Natural killer cell (primary cell): ENCODE measurements at regions not wholly inside any gene's neighbourhood (a gene's known extent, or its start where the extent isn't known, plus 50 kb on each side); places are given as distances from the start of the nearest gene placed in this dataset.

ENCODE experiments used
- ATAC-seq, 3 donors: fragments of 150-1000 bp in 2 of 3; fragments of 200-7000 bp in 1 of 3; cut with Tn5 transposase; 1 replicate in 1 of 3; 2 replicates in 2 of 3; pipeline ENCODE4 v1.10.0; 2021; ENCODE audit warnings: mild to moderate bottlenecking in 2 of 3, moderate library complexity in 2 of 3
- DNase-seq, 2 donors: peaks; one replicate each; pipeline versions ENCODE4 v3.0.0 to v3.0.0-alpha.2; 2013 to 2021; ENCODE audit warnings: mixed read lengths in 1 of 2
- H3K27ac ChIP-seq: one replicate; pipeline ENCODE4 v1.5.1; 2013; ENCODE audit warnings: mild to moderate bottlenecking, low read length
- H3K27me3 ChIP-seq: one replicate; pipeline ENCODE4 v1.6.1; 2013; ENCODE audit warnings: low read length; ENCODE audit not compliant: control insufficient read depth, insufficient read depth
- H3K36me3 ChIP-seq: one replicate; pipeline ENCODE4 v1.6.1; 2013; ENCODE audit warnings: low read length; ENCODE audit not compliant: control insufficient read depth, insufficient read depth
- H3K4me1 ChIP-seq: one replicate; pipeline ENCODE4 v1.6.1; 2013; ENCODE audit warnings: low read length; ENCODE audit not compliant: control insufficient read depth, insufficient read depth
- H3K4me3 ChIP-seq: one replicate; pipeline ENCODE4 v1.5.1; 2013; ENCODE audit warnings: low read length
- H3K9me3 ChIP-seq: one replicate; pipeline ENCODE4 v1.6.1; 2013; ENCODE audit warnings: low read length; ENCODE audit not compliant: control insufficient read depth, insufficient read depth
- H3K27ac Mint-ChIP-seq, 2 donors: one replicate each; pipeline ENCODE4 v1.8.0; 2022; ENCODE audit warnings: mild to moderate bottlenecking in 2 of 2, mixed read lengths in 2 of 2, moderate library complexity in 1 of 2
- H3K27me3 Mint-ChIP-seq, 2 donors: one replicate each; pipeline ENCODE4 v1.8.0; 2022; ENCODE audit warnings: low read depth in 2 of 2, mixed read lengths in 2 of 2
- H3K36me3 Mint-ChIP-seq: one replicate; pipeline ENCODE4 v1.8.0; 2022; ENCODE audit warnings: mixed read lengths
- H3K4me1 Mint-ChIP-seq, 2 donors: one replicate each; pipeline ENCODE4 v1.8.0; 2022; ENCODE audit warnings: mixed read lengths in 2 of 2
- H3K4me3 Mint-ChIP-seq: one replicate; pipeline ENCODE4 v1.8.0; 2022; ENCODE audit warnings: mild to moderate bottlenecking, moderate library complexity, mixed read lengths
- H3K9me3 Mint-ChIP-seq, 2 donors: one replicate each; pipeline ENCODE4 v1.8.0; 2022; ENCODE audit warnings: mixed read lengths in 2 of 2
- WGBS: methylation state at CpG from one replicate; pipeline ENCODE4 v1.1.7; 2013; ENCODE audit warnings: missing lambda C conversion rate; ENCODE audit not compliant: insufficient coverage; 5-methylcytosine and 5-hydroxymethylcytosine counted together
- intact Hi-C: fragments of 100-400 bp; cut with micrococcal nuclease; formaldehyde crosslinking; loops from one replicate; pipeline ENCODE4 v1.14.2; 2022
- TF ChIP-seq, protein P1 (sequence below): fragments of 200-600 bp; IDR thresholded peaks from one replicate; pipeline ENCODE4 v1.8.0; 2022; ENCODE audit warnings: antibody characterized with exemption

DNA sequence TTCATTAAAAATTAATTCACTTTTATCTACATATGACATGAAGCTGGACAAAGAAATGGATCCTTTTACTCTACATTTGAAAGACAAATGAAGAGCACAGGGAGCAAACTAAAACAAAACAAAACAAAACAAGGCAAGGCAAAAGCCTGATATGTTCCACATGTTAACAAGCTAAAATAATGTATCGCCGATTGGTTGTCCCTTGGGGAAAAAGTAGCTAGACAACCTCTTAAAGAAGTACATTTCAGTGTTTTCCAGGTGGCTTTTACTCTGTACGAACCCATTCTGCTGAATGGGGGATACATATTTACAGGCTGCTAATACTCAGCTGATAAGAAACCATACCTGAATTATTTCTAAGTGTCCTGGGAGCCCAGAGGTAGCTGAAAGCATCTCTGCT lies 493.0 kb upstream of the TBL1XR1 start:
- 96% methylated on average over 3 of the region's 3 CpGs for WGBS
- Histone ChIP-seq H3K27me3 (no peaks in the 10 kb centered on the region), H3K27ac (no peak overlapping the region), H3K9me3 (no peaks in the 10 kb centered on the region), H3K4me3 (no peak overlapping the region), H3K36me3 (no peaks in the 10 kb centered on the region), H3K4me1 (no peaks in the 10 kb centered on the region)
- H3K9me3 Mint-ChIP-seq, result no peaks in the 10 kb centered on the region
- TF ChIP-seq, protein P1, sequence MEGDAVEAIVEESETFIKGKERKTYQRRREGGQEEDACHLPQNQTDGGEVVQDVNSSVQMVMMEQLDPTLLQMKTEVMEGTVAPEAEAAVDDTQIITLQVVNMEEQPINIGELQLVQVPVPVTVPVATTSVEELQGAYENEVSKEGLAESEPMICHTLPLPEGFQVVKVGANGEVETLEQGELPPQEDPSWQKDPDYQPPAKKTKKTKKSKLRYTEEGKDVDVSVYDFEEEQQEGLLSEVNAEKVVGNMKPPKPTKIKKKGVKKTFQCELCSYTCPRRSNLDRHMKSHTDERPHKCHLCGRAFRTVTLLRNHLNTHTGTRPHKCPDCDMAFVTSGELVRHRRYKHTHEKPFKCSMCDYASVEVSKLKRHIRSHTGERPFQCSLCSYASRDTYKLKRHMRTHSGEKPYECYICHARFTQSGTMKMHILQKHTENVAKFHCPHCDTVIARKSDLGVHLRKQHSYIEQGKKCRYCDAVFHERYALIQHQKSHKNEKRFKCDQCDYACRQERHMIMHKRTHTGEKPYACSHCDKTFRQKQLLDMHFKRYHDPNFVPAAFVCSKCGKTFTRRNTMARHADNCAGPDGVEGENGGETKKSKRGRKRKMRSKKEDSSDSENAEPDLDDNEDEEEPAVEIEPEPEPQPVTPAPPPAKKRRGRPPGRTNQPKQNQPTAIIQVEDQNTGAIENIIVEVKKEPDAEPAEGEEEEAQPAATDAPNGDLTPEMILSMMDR, result no peak
- peaks cover 7 to 11% of the 10 kb centered on the region in 2 donors for H3K4me1 Mint-ChIP-seq
- H3K27ac Mint-ChIP-seq, result no peak overlapping the region
- H3K27me3 Mint-ChIP-seq, result peaks cover 0 to 8% of the 10 kb centered on the region in 2 donors
- DNase-seq, result no peak
- no peak for ATAC-seq
- no peaks in the 10 kb centered on the region for H3K36me3 Mint-ChIP-seq
- no peak overlapping the region for H3K4me3 Mint-ChIP-seq
- intact Hi-C loops, result no loop called here

DNA sequence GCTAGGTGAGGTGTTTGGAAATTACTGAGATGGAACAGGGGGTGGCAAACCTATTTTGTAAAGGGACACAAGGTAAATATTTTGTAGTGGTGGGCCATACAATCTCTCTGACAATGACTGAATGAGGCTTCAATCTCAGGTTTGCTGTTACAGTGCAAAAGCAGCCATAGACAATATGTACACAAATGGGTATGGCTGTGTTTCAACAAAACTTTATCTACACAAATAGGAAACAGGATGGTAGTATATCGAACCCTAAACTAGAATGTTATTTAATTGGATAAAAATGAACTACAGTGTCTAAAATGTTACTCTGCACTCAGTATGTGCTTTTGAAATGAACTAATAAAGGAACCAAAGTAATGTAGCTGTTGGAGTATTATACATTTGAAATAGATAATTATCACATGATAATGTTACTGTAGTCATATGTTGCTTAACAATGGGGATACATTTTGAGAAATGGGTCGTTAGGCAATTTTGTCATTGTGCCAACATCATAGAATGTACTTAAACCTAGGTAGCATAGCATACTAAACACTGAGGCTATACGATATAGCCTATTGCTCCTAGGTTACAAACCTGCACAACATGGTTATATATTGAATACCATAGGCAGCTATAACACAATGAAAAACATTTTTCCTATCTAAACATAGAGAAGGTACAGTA lies 495.2 kb upstream of the TBL1XR1 start:
- peaks cover 0 to 19% of the 10 kb centered on the region in 2 donors for H3K27me3 Mint-ChIP-seq
- ATAC-seq, result no peak
- no peak for DNase-seq
- H3K36me3 ChIP-seq, result no peaks in the 10 kb centered on the region
- no peak overlapping the region for H3K27ac ChIP-seq
- H3K27me3 ChIP-seq, result no peaks in the 10 kb centered on the region
- WGBS, result 100% methylated on average over 1 of the region's 3 CpGs
- H3K4me3 ChIP-seq, result no peak overlapping the region
- H3K4me3 Mint-ChIP-seq, result no peak overlapping the region
- H3K9me3 ChIP-seq, result no peaks in the 10 kb centered on the region
- intact Hi-C loops, result no loop called here
- H3K4me1 Mint-ChIP-seq, result peaks cover 6 to 11% of the 10 kb centered on the region in 2 donors
- H3K27ac Mint-ChIP-seq, result no peak overlapping the region
- TF ChIP-seq, protein P1, result no peak
- H3K4me1 ChIP-seq, result no peaks in the 10 kb centered on the region
- no peaks in the 10 kb centered on the region for H3K36me3 Mint-ChIP-seq
- H3K9me3 Mint-ChIP-seq, result no peaks in the 10 kb centered on the region

DNA sequence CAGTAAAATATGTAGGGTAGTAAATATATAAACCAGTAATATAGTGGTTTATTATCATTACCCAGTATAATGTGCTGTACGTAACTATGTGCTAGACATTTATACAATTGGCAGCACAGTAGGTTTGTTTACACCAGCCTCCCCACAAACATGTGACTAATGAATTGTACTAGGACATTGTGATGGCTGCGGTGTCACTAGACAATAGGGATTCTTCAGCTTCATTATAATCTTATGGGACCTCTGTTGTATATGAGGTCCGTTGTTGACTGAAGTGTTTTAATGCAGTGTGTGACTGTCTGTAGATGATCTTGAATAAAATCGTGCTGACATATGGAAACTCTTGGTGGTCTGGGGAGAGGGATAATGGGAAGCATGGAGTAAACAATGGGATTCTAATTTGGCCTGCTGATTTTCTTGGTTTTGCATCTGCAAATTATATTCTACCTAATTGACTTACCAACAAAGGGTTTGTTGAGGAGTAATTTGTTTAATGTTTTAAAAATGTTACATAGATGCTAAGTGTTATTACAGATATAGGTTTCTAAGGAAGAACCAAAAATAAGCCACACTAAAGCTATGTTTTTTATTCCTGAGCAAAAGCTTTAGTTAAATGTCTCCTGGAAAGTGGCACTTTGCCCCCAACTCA lies 496.5 kb upstream of the TBL1XR1 start:
- no peak for DNase-seq
- no peaks in the 10 kb centered on the region for H3K9me3 Mint-ChIP-seq
- 76% methylated on average over 3 of the region's 4 CpGs for WGBS
- Histone ChIP-seq H3K4me1 (no peaks in the 10 kb centered on the region), H3K4me3 (no peak overlapping the region), H3K36me3 (no peaks in the 10 kb centered on the region), H3K9me3 (no peaks in the 10 kb centered on the region), H3K27me3 (no peaks in the 10 kb centered on the region), H3K27ac (no peak overlapping the region)
- H3K4me1 Mint-ChIP-seq, result peaks cover 6 to 11% of the 10 kb centered on the region in 2 donors
- H3K27me3 Mint-ChIP-seq, result peaks cover 0 to 19% of the 10 kb centered on the region in 2 donors
- ATAC-seq, result no peak
- intact Hi-C loops, result no loop called here
- no peak overlapping the region for H3K27ac Mint-ChIP-seq
- TF ChIP-seq, protein P1, result no peak
- no peak overlapping the region for H3K4me3 Mint-ChIP-seq
- no peaks in the 10 kb centered on the region for H3K36me3 Mint-ChIP-seq
